H1 (cell line): ENCODE measurements at regions not wholly inside any gene's neighbourhood (a gene's known extent, or its start where the extent isn't known, plus 50 kb on each side); places are given as distances from the start of the nearest gene placed in this dataset.

Source experiments
- CREB1 ChIP-seq: IDR thresholded peaks from 2 replicates; pipeline ENCODE4 v1.6.1; 2012; ENCODE audit warnings: inconsistent platforms
- CTCF ChIP-seq, 3 experiments: IDR thresholded peaks; 1 replicate in 2 of 3; 2 replicates in 1 of 3; pipeline versions ENCODE4 v1.5.1 to v1.6.1; 2011; ENCODE audit warnings: low read length in 3 of 3, mild to moderate bottlenecking in 3 of 3, inconsistent platforms in 2 of 3, low read depth in 1 of 3, moderate library complexity in 1 of 3; ENCODE audit not compliant: insufficient read depth in 1 of 3; ENCODE audit errors: control extremely low read depth in 1 of 3
- EZH2 ChIP-seq: fragments of 200-600 bp; sonication (generic); IDR thresholded peaks from 2 replicates; pipeline ENCODE4 v1.7.1; 2012; ENCODE audit warnings: low read depth, mild to moderate bottlenecking, moderate library complexity, low read length, inconsistent platforms; ENCODE audit not compliant: severe bottlenecking
- FOSL1 ChIP-seq: IDR thresholded peaks from 2 replicates; pipeline ENCODE4 v1.6.1; 2011; ENCODE audit warnings: mild to moderate bottlenecking, low read depth, low read length, moderate library complexity; ENCODE audit not compliant: insufficient read depth
- JUND ChIP-seq: IDR thresholded peaks from 2 replicates; pipeline ENCODE4 v1.6.1; 2011; ENCODE audit warnings: mild to moderate bottlenecking, improper control_type of control experiment, low read length
- MAFK ChIP-seq: IDR thresholded peaks from 2 replicates; pipeline ENCODE4 v1.6.1; 2012; ENCODE audit warnings: low read depth, mild to moderate bottlenecking, improper control_type of control experiment, low read length
- RFX5 ChIP-seq: IDR thresholded peaks from 2 replicates; pipeline ENCODE4 v1.6.1; 2011; ENCODE audit warnings: low read depth, low read length, improper control_type of control experiment, borderline replicate concordance
- RXRA ChIP-seq: IDR thresholded peaks from 2 replicates; pipeline ENCODE4 v1.6.1; 2011; ENCODE audit warnings: low read depth, mild to moderate bottlenecking, low read length, moderate library complexity; ENCODE audit not compliant: insufficient read depth
- SIN3A ChIP-seq, 2 experiments: IDR thresholded peaks in 1 of 2; conservative IDR thresholded peaks in 1 of 2; 2 replicates each; pipeline ENCODE4 v1.6.1; 2011 to 2012; ENCODE audit warnings: low read length in 2 of 2, improper control_type of control experiment in 1 of 2, low read depth in 1 of 2, mild to moderate bottlenecking in 1 of 2
- SP1 ChIP-seq: IDR thresholded peaks from 2 replicates; pipeline ENCODE4 v1.6.1; 2011; ENCODE audit warnings: low read depth, low read length
- TEAD4 ChIP-seq: IDR thresholded peaks from 2 replicates; pipeline ENCODE4 v1.6.1; 2012; ENCODE audit warnings: low read depth, low read length, inconsistent platforms, mixed read lengths
- YY1 ChIP-seq: IDR thresholded peaks from 2 replicates; pipeline ENCODE4 v1.6.1; 2011; ENCODE audit warnings: low read depth, mild to moderate bottlenecking, low read length
- ZNF274 ChIP-seq: IDR thresholded peaks from 2 replicates; pipeline ENCODE4 v1.7.0; 2012; ENCODE audit warnings: low read length, borderline replicate concordance; ENCODE audit errors: extremely low read depth
- TF ChIP-seq, protein P1 (sequence below): IDR thresholded peaks from 2 replicates; pipeline ENCODE4 v1.6.1; 2011; ENCODE audit warnings: low read length, improper control_type of control experiment

DNA sequence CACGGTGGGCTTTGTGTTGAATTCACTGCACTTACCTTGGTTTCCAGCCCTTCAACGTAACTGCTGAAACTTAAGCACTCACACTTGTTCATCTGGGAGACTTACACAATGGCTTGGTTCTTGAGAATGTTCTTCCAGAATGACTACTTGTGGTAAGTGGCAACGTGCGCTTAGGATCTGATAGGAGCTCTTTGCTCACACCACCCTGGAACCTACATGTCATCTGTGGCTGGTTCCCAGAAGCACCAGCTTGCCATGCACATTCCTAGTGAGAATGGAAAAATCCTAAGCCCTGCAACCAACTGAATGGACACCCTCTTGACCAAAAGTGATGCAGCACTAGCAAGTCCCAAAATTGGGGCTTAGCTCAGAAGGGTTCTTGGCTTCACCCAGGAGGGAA lies 59.0 kb upstream of the FAM181A start:
- TF ChIP-seq JUND (no peak), CTCF (IDR thresholded peaks at IDR 0.05; ENCODE audit: control extremely low read depth in 1 of 3, insufficient read depth in 1 of 3, low read depth in 1 of 3, low read length in 3 of 3) (no peak), MAFK (no peak), YY1 (no peak), EZH2 (no peak), CREB1 (no peak), FOSL1 (no peak), RXRA (no peak), RFX5 (no peak), ZNF274 (no peak), TEAD4 (no peak), SIN3A (conservative IDR thresholded peaks at IDR 0.05 in 1 of 2, IDR thresholded peaks at IDR 0.05 in 1 of 2; ENCODE audit: low read depth in 1 of 2, low read length in 2 of 2) (no peak), SP1 (no peak)
- TF ChIP-seq, protein P1, sequence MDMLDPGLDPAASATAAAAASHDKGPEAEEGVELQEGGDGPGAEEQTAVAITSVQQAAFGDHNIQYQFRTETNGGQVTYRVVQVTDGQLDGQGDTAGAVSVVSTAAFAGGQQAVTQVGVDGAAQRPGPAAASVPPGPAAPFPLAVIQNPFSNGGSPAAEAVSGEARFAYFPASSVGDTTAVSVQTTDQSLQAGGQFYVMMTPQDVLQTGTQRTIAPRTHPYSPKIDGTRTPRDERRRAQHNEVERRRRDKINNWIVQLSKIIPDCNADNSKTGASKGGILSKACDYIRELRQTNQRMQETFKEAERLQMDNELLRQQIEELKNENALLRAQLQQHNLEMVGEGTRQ, result no peak
